GM12872 (cell line): ENCODE measurements at regions not wholly inside any gene's neighbourhood (a gene's known extent, or its start where the extent isn't known, plus 50 kb on each side); places are given as distances from the start of the nearest gene placed in this dataset.

ENCODE experiments used
- CTCF ChIP-seq: IDR thresholded peaks from 3 replicates; pipeline ENCODE4 v1.5.1; 2011; ENCODE audit warnings: low read depth, mild to moderate bottlenecking, low read length, moderate library complexity; ENCODE audit not compliant: insufficient read depth

- no peak for TF ChIP-seq CTCF
Observed at GRCh38 chrX:95484781-95485180, 1199.9 kb upstream of the DIAPH2 start.

GRCh38 chrX:95505721-95506120, 1178.9 kb upstream of the DIAPH2 start:
- TF ChIP-seq CTCF: no peak

DNA sequence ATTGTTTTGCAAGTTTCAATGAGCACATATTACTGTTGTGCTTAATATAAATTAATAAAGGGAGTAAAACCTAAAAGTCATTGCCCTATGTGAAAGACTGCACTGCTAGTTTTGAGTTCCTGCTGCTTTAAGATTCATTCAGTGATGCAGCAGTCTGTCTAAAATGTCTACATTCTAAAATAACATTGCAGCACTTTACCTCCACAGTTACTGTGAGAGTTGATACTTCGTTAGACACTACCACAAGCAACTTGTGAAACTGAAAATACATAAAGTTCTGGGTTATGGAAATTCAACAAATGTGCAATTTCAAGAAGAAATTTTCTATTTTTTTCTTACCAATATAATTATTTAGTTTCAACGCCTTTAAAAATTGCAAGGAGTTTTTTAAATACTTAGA, 1175.2 kb upstream of the DIAPH2 start:
- TF ChIP-seq CTCF: no peak

DNA sequence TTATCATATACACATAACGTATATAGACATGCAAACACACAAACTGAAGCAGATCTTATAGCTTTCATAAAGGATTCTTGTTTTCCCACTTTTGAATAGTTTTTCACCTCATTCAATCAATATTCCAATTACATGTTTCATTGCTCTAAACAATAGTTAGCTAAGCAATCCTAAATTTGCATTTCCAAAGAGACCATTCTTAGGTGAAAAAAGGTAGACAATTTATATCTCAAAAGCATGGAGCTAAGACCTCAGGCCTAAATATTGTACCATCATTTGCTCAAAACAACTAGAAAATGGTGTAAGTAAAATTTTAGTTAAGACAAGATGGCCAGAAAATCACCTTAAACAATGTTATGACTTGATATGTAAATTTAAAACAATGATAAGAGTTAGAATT, 1148.5 kb upstream of the DIAPH2 start:
- no peak for TF ChIP-seq CTCF

- no peak for TF ChIP-seq CTCF
Observed at GRCh38 chrX:95536661-95537060, 1148.0 kb upstream of the DIAPH2 start.

GRCh38 chrX:95539041-95539440, 1145.6 kb upstream of the DIAPH2 start:
- no peak for TF ChIP-seq CTCF

DNA sequence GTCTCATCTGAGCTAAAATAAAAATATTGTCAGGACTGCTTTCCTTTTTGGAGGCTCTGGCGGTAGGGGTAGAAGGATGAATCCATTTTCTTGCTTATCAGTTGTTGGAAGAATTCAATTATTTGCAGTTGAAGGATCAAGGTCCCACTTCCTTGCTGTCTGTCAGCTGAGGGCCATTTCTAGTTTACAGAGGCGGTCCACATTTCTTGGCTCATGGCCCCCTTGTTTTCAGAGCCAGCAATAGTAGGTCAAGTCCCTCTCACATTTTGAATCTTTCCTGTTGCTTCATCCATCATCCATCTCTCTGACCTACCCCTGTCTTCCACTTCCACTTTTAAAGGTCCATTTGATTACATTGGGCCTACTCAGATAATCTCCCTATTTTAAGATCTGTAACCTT, 1099.3 kb upstream of the DIAPH2 start:
- TF ChIP-seq CTCF: no peak

DNA sequence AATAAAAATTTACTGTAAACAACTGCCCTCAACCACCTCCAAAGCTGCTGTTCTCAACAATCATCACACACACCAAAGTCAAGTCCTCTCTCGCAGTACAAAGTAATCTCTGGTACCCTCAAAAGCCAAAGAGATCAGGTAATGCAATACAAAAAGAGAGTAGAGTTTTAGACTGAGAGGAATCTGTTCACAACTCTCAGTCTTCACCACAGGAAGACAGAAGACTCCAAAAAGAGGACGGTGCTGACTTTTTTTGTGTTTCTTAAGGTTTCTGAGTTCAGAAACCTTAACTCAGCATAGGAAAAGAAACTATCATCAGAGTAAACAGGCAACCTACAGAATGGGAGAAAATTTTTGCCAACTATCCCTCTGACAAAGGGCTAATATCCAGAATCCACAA, 1072.3 kb upstream of the DIAPH2 start:
- TF ChIP-seq CTCF: no peak
